Astrocyte of the spinal cord (primary cell): ENCODE measurements at regions not wholly inside any gene's neighbourhood (a gene's known extent, or its start where the extent isn't known, plus 50 kb on each side); places are given as distances from the start of the nearest gene placed in this dataset.

Experiments
- DNase-seq: peaks from one replicate; pipeline ENCODE4 v3.0.0; 2011; ENCODE audit warnings: low read depth, low spot score
- H3K4me3 ChIP-seq: 2 replicates; pipeline ENCODE4 v1.5.1; 2011; ENCODE audit warnings: low read depth, mild to moderate bottlenecking, low read length, moderate library complexity
- in situ Hi-C: cut with HindIII; loops from 2 replicates; pipeline ENCODE4 v1.10.0; 2017; ENCODE audit warnings: low sequenced_read_pairs
- TF ChIP-seq, protein P1 (sequence below): IDR thresholded peaks from 2 replicates; pipeline ENCODE4 v1.5.1; 2012; ENCODE audit warnings: low read depth, mild to moderate bottlenecking, low read length, inconsistent platforms

- TF ChIP-seq, protein P1, sequence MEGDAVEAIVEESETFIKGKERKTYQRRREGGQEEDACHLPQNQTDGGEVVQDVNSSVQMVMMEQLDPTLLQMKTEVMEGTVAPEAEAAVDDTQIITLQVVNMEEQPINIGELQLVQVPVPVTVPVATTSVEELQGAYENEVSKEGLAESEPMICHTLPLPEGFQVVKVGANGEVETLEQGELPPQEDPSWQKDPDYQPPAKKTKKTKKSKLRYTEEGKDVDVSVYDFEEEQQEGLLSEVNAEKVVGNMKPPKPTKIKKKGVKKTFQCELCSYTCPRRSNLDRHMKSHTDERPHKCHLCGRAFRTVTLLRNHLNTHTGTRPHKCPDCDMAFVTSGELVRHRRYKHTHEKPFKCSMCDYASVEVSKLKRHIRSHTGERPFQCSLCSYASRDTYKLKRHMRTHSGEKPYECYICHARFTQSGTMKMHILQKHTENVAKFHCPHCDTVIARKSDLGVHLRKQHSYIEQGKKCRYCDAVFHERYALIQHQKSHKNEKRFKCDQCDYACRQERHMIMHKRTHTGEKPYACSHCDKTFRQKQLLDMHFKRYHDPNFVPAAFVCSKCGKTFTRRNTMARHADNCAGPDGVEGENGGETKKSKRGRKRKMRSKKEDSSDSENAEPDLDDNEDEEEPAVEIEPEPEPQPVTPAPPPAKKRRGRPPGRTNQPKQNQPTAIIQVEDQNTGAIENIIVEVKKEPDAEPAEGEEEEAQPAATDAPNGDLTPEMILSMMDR, result no peak
- H3K4me3 ChIP-seq, result no peak overlapping the region
- DNase-seq, result peak; percentile 27
- in situ Hi-C loops, result no loop called here
Observed at GRCh38 chr14:61125867-61126572, 145.0 kb downstream of the SLC38A6 start.

DNA sequence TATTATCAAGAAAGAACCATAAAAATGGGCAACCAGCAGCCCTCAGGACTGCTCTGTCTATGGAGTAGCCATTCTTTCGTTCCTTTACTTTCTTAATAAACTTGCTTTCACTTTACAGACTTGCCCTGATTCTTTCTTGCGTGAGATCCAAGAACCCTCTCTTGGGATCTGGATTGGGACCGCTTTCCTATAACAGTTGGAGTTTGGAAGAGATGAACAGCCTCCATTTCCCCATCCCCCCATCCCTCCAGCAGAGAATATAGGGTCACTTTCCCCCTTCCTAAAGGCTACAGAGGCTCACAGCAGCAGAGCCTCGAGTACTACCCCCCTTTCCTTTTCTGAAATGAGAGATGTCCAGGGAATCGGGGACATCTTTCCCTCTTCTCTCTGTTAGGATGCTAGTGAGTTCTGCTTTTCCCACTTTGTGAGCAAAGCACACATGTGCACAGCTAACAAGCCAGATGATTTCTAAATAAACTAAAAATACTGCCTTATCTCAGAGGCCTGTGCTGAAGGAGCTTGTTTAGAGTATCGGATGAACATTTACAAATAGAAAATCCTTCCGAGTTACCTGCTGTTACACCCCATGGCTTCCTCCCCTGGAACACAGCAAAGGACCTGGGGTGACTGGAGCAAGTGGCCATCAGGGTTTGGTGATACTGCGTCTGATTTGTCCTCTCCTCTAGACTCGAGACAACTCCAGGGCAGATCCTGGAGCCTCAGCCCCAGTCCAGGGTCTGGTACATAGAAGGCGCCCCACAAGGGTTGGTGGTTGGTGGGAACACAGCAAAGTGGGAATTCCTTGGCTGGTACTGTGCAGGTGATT lies 144.2 kb downstream of the SLC38A6 start:
- in situ Hi-C loops, result no loop called here
- no peak overlapping the region for H3K4me3 ChIP-seq
- no peak for DNase-seq
- TF ChIP-seq, protein P1, result no peak

DNA sequence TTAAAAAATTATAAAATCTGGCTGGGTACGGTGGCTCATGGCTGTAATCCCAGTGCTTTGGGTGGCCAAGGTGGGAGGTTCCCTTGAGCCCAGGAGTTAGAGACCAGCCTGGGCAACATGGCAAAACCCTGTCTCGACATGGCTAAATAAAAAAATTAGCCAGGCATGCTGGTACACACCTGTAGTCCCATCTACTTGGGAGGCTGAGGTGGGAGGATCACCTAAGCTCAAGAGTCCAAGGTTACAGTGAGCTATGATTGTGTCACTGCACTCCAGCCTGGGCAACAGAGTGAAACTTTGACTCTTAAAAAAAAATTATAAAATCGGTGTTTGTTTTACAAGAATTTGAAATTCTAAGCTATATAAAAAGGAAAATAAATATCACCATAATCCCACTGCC lies 141.8 kb downstream of the SLC38A6 start:
- TF ChIP-seq, protein P1, result no peak
- no peak overlapping the region for H3K4me3 ChIP-seq
- no peak for DNase-seq
- in situ Hi-C loops, result no loop called here

GRCh38 chr14:61121355-61121787 lies 140.3 kb downstream of the SLC38A6 start:
- DNase-seq, result no peak
- in situ Hi-C loops, result no loop called here
- TF ChIP-seq, protein P1, result no peak
- H3K4me3 ChIP-seq, result no peak overlapping the region

DNA sequence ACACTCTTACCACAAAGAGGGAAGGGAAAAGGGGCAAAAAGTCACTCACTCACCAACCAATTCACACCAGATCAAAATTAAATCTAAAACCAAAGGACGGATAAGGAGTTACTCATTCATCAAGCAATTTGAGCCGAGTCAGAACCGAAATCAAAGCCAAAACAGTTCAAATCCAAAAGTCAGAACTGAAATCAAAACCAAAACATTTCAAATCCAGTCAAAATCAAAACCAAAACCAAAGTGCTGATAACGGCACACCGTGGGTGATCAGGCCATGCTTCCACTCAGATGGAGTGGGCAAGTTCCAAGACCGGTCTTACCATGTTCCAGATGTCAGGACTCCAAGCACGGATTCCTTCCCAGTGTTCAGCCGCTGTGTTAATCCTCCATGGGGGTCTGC lies 139.5 kb downstream of the SLC38A6 start:
- H3K4me3 ChIP-seq, result no peak overlapping the region

GRCh38 chr14:61119006-61119405 lies 138.0 kb downstream of the SLC38A6 start:
- TF ChIP-seq, protein P1, result no peak
- no peak overlapping the region for H3K4me3 ChIP-seq
- DNase-seq, result no peak
- in situ Hi-C loops, result no loop called here

More for the DNA sequence above, 139.5 kb downstream of the SLC38A6 start:
- DNase-seq, result no peak
- TF ChIP-seq, protein P1, result no peak
- in situ Hi-C loops, result no loop called here
